ENCODE measurements at regions not wholly inside any gene's neighbourhood (a gene's known extent, or its start where the extent isn't known, plus 50 kb on each side); places are given as distances from the start of the nearest gene placed in this dataset.
"Not testable (repeated sequence)": the region's sequence is repeated elsewhere in the genome, so short reads cannot be mapped to it uniquely, and the experiment has no call there.

DNA sequence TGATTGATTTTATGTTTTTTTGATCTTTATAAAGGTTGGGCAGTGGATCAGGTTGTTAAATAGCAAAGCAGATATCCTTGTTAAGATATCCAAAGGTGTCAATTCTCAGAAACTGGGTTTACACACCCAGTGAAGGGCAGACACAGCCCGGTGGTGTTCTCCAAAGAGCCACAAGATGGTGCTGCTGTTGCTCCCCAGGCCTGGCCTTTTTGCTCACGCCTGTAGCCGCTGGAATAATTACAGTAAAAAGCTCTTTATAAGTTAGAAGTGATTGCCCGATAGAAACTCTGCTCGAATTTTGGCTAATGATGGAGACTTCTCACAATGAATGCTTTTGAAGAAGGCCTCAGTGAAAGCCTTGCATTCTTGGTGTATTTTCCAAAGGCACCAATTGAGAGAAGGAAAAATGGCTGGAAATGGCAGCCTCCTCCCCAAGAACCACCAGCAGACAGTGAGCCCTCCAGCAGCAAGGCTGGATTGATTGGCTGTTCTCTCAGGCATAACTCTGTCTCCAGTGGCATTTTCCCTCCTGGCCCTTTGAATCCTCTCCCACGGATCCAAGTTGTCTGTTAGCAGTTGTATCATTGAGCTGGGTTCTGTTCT lies 120.5 kb upstream of the CHD6 start:
- no peak for TF ChIP-seq POLR2AphosphoS5 (IDR thresholded peaks at IDR 0.05; ENCODE audit: low read depth, low read length)
- TF ChIP-seq TAF1 (IDR thresholded peaks at IDR 0.05; ENCODE audit: borderline replicate concordance, low read depth, low read length), result no peak
- TF ChIP-seq POLR2A (IDR thresholded peaks at IDR 0.05; ENCODE audit: low read depth, low read length), result no peak
- DNase-seq (ENCODE audit: insufficient read length) (no peak), FAIRE-seq (peak; percentile 67)

DNA sequence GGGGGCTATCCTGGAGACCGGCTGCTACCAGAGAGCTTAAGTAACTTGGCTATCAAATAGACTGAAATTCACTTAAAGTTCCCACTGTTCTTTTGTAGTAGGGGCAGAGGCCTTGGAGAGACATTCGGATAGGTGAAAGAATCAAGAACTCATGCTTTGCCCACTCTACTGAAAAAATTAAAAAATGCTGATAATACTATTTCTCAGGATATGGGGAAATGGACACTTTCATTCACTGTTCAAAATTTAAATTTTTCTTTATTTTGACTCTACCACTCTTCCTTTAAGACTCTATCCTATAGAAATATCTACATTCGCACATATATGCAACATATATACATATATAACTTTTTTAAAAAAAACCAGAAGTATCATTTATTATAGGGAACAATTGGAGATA lies 117.8 kb upstream of the CHD6 start:
- FAIRE-seq (no peak), DNase-seq (ENCODE audit: insufficient read length) (no peak)
- TF ChIP-seq TAF1 (IDR thresholded peaks at IDR 0.05; ENCODE audit: borderline replicate concordance, low read depth, low read length) (no peak), POLR2A (IDR thresholded peaks at IDR 0.05; ENCODE audit: low read depth, low read length) (no peak), POLR2AphosphoS5 (IDR thresholded peaks at IDR 0.05; ENCODE audit: low read depth, low read length) (no peak)

DNA sequence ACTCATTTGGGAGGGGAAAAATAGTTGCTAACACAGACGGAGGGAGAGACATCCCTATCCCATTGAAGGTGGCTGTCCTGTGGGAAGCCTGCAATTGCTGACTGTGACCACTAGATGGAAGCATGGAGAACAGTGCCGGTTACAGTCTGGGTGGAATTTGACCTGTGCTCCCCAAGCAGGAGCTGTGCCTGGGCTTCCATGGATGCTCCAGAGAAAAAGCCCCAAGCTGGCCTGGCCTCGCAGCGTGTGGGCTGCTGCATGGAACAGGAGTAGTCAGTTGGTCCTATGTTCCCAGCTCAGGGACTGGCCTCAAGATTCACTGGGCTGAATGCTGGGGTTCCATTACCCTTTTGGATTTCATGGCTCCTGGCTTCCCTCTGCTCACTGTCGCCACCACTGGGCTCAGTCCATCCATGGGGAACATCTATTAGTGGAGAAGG lies 116.3 kb upstream of the CHD6 start:
- FAIRE-seq (peak; percentile 90), DNase-seq (ENCODE audit: insufficient read length) (no peak)
- TF ChIP-seq POLR2A (IDR thresholded peaks at IDR 0.05; ENCODE audit: low read depth, low read length) (no peak), POLR2AphosphoS5 (IDR thresholded peaks at IDR 0.05; ENCODE audit: low read depth, low read length) (no peak), TAF1 (IDR thresholded peaks at IDR 0.05; ENCODE audit: borderline replicate concordance, low read depth, low read length) (no peak)

DNA sequence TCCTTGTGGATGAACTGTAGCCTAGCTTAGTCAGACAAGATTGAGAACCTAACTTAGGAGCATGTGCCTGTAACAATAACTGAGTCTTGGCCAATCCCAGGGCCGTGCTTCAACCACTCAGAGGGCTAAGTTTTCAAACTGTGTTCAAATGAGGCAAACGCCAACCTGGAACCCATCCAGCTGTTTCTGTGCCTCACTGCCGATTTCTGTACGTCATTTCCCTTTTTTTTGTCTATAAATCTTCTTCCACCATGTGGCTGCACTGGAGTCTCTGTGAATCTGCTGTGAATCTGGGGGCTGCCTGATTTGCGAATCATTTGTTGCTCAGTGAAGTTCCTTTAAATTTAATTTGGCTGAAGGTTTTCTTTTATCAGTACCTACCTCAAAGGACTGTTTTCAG lies 115.0 kb upstream of the CHD6 start:
- FAIRE-seq (no peak), DNase-seq (ENCODE audit: insufficient read length) (no peak)
- TF ChIP-seq POLR2AphosphoS5 (IDR thresholded peaks at IDR 0.05; ENCODE audit: low read depth, low read length) (no peak), TAF1 (IDR thresholded peaks at IDR 0.05; ENCODE audit: borderline replicate concordance, low read depth, low read length) (no peak), POLR2A (IDR thresholded peaks at IDR 0.05; ENCODE audit: low read depth, low read length) (no peak)

DNA sequence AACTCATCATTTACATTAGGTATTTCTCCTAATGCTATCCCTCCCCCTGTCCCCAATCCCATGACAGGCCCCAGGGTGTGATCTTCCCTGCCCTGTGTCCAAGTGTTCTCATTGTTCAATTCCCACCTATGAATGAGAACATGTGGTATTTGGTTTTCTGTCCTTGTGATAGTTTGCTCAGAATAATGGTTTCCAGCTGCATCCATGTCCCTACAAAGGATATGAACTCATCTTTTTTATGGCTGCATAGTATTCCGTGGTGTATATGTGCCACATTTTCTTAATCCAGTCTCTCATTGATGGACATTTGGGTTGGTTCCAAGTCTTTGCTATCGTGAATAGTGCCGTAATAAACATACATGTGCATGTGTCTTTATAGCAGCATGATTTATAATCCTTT lies 113.0 kb upstream of the CHD6 start:
- DNase-seq (ENCODE audit: insufficient read length); FAIRE-seq: not testable (repeated sequence)

DNA sequence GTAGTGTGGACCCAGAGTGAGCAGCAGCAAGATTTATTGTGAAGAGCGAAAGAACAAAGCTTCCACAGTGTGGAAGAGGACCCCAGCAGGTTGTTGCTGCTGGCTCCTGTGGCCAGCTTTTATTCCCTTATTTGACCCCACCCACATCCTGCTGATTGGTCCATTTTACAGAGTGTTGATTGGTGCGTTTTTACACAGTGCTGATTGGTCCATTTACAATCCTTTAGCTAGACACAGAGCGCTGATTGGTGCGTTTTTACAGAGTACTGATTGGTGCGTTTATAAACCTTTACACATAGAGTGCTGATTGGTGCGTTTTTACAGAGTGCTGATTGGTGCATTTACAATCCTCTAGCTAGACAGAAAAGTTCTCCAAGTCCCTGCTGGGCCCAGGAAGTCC lies 109.5 kb upstream of the CHD6 start:
- FAIRE-seq; DNase-seq (ENCODE audit: insufficient read length): not testable (repeated sequence)

DNA sequence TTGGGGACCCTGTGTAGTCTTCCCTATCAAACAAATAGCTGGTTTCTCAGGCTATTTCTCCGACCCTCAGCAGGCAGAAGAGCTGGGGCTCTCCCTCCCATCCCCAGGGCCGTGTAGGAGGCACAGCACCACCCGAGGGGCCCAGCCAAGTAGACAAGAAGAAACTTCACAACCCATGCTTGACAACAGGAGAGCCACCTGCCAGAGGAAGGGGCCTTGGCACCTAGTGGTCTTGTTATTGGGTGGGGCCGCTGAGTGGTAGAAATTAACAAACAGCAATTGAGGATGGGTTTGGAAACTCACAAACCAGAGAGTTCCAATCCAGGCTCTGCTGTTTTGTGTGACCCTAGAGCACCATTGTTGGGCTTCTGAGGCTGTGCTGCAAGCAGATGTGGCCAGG lies 108.5 kb upstream of the CHD6 start:
- TF ChIP-seq POLR2A (IDR thresholded peaks at IDR 0.05; ENCODE audit: low read depth, low read length), result no peak
- TF ChIP-seq TAF1 (IDR thresholded peaks at IDR 0.05; ENCODE audit: borderline replicate concordance, low read depth, low read length), result no peak
- no peak for TF ChIP-seq POLR2AphosphoS5 (IDR thresholded peaks at IDR 0.05; ENCODE audit: low read depth, low read length)
- DNase-seq (ENCODE audit: insufficient read length) (no peak), FAIRE-seq (no peak)

DNA sequence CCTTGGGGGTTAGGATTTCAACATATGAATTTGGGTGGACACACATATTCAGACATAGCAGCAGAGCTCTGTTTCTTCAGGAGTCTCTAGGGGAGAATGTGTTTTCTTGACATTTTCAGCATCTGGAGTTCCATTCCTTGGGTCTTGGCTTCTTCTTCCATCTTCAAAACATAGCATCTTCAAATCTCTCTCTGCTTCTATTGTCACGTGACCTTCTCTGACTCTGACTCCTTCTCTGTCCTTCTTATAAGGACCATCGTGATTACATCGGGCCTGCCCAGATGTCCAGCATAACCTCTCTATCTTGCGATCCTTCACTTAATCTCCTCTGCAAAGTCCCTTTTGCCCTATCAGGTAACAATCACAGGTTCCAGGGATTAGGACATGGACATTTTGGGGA lies 101.0 kb upstream of the CHD6 start:
- DNase-seq (ENCODE audit: insufficient read length) (no peak), FAIRE-seq (no peak)
- TF ChIP-seq TAF1 (IDR thresholded peaks at IDR 0.05; ENCODE audit: borderline replicate concordance, low read depth, low read length) (no peak), POLR2AphosphoS5 (IDR thresholded peaks at IDR 0.05; ENCODE audit: low read depth, low read length) (no peak), POLR2A (IDR thresholded peaks at IDR 0.05; ENCODE audit: low read depth, low read length) (no peak)

DNA sequence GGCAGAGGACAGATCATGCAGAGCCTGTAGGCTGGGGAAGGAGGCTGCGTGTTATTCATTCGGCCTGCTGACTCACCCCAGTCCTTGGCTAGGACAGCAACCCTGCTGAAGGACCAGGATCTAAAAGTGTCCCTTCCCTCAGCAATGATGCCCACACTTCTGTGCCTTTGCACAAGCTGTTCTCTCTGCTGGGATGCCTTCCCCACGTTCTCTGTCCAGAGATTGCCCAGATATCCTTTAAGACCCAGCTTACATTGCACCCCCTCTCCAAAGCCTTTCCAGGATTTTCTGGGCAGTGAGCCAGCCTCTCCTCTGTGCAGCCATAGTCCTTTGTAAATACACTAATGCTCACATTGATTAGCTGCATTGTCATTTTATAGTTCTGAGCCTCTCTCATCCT lies 99.3 kb upstream of the CHD6 start:
- DNase-seq (ENCODE audit: insufficient read length) (no peak), FAIRE-seq (no peak)

DNA sequence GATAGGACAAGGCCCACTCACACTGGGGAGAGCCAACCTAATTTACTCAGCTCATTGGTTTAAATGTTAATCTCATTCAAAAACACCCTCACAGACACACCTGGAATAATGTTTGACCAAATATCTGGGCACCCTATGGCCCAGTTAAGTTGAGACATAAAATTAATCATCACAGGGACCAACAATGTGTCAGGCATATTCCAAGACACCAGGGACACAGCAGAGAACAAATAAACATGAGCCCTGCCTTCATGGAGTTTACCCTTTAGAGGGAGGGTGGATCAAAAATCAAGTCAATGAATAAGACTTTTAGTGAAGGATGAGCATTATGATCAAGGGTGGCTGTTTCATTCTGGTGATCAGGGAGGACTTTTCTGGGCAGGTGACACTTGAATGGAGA lies 98.7 kb upstream of the CHD6 start:
- no peak for FAIRE-seq

More for the DNA sequence above, 99.3 kb upstream of the CHD6 start:
- no peak for TF ChIP-seq POLR2AphosphoS5 (IDR thresholded peaks at IDR 0.05; ENCODE audit: low read depth, low read length)
- no peak for TF ChIP-seq TAF1 (IDR thresholded peaks at IDR 0.05; ENCODE audit: borderline replicate concordance, low read depth, low read length)
- TF ChIP-seq POLR2A (IDR thresholded peaks at IDR 0.05; ENCODE audit: low read depth, low read length), result no peak

DNA sequence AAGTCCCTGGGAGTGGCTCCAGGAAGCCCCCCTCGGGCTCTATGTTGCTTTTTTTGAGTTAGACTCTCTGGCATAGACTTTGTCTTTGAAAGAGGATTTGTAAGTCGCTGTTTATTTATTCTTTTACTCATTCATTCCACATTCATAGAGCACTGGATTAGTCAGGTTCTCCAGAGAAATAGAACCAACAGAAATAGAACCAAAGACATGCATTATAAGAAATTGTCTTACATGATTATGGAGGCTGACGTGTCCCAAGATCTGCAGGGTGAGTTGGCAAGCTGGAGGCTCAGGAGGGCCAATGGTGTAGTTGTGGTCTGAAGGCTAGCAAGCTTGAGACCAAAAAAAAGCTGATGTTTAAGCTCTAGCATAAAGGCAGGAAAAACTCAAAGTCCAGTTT lies 98.3 kb upstream of the CHD6 start:
- DNase-seq (ENCODE audit: insufficient read length) (no peak), FAIRE-seq (no peak)
- TF ChIP-seq TAF1 (IDR thresholded peaks at IDR 0.05; ENCODE audit: borderline replicate concordance, low read depth, low read length) (no peak), POLR2A (IDR thresholded peaks at IDR 0.05; ENCODE audit: low read depth, low read length) (no peak), POLR2AphosphoS5 (IDR thresholded peaks at IDR 0.05; ENCODE audit: low read depth, low read length) (no peak)

More for the DNA sequence above, 98.7 kb upstream of the CHD6 start:
- no peak for DNase-seq (ENCODE audit: insufficient read length)
- no peak for TF ChIP-seq POLR2A (IDR thresholded peaks at IDR 0.05; ENCODE audit: low read depth, low read length)
- TF ChIP-seq POLR2AphosphoS5 (IDR thresholded peaks at IDR 0.05; ENCODE audit: low read depth, low read length), result no peak
- TF ChIP-seq TAF1 (IDR thresholded peaks at IDR 0.05; ENCODE audit: borderline replicate concordance, low read depth, low read length), result no peak

DNA sequence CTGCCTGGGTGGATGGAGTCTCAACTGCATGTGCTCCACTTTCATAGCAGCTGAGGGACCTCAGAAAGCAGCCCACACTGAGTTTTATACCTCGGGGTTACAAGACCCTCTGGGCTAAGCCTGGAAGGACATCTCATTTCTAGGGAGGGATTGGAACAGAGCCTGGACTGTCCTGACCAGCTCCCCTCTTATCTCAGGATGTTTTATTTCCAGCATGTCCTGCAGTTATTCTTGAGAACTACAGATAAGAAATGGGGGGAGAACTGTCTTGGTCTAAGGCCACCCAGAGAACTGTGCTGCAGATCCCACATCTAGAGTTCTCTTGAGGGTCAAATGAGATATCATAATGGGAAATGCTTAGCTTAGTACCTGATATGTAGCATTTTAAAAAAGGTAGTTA lies 97.3 kb upstream of the CHD6 start:
- DNase-seq (ENCODE audit: insufficient read length) (no peak), FAIRE-seq (no peak)
- TF ChIP-seq POLR2A (IDR thresholded peaks at IDR 0.05; ENCODE audit: low read depth, low read length), result no peak
- TF ChIP-seq POLR2AphosphoS5 (IDR thresholded peaks at IDR 0.05; ENCODE audit: low read depth, low read length), result no peak
- TF ChIP-seq TAF1 (IDR thresholded peaks at IDR 0.05; ENCODE audit: borderline replicate concordance, low read depth, low read length), result no peak

DNA sequence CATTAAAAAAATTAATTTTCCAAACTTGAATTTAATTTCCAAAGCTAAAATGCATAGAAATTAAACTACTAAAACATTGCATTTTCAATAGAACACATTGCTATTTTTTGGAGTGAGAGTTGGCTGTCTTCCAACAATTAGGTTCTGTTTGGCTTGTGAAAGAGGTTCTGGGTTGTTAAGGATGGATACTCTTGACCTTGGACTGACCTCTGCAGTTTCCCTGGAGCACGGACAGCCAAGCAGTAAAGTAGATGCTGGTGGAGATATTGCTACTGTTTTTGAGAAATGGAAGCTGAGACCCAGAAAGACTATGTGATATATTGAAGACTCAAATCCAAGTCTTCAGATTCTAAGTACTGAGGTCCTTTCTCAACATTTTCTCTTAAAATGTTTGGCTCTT lies 95.9 kb upstream of the CHD6 start:
- FAIRE-seq (no peak), DNase-seq (ENCODE audit: insufficient read length) (no peak)
- no peak for TF ChIP-seq POLR2AphosphoS5 (IDR thresholded peaks at IDR 0.05; ENCODE audit: low read depth, low read length)
- TF ChIP-seq TAF1 (IDR thresholded peaks at IDR 0.05; ENCODE audit: borderline replicate concordance, low read depth, low read length), result no peak
- no peak for TF ChIP-seq POLR2A (IDR thresholded peaks at IDR 0.05; ENCODE audit: low read depth, low read length)
